GM21360 (cell line): ENCODE measurements at regions not wholly inside any gene's neighbourhood (a gene's known extent, or its start where the extent isn't known, plus 50 kb on each side); places are given as distances from the start of the nearest gene placed in this dataset.
A peak's percentile ranks its signal among the peaks of the same experiment; 100 is the strongest.
"Not testable (repeated sequence)": the region's sequence is repeated elsewhere in the genome, so short reads cannot be mapped to it uniquely, and the experiment has no call there.

Source experiments
- ATAC-seq: cut with Tn5 transposase; IDR thresholded peaks from one replicate; pipeline ENCODE4 v1.9.1; 2021; ENCODE audit warnings: mild to moderate bottlenecking, moderate library complexity; ENCODE audit not compliant: unreplicated experiment

GRCh38 chr12:4193821-4194220, 79.7 kb upstream of the CCND2 start:
- no peak for ATAC-seq

- no peak for ATAC-seq
Observed at GRCh38 chr12:4191642-4192041, 81.9 kb upstream of the CCND2 start.

GRCh38 chr12:4191149-4191548, 82.4 kb upstream of the CCND2 start:
- no peak for ATAC-seq

GRCh38 chr12:4190366-4191063, 83.0 kb upstream of the CCND2 start:
- ATAC-seq, result no peak

- no peak for ATAC-seq
Observed at GRCh38 chr12:4189721-4190120, 83.8 kb upstream of the CCND2 start.

GRCh38 chr12:4187916-4188315, 85.6 kb upstream of the CCND2 start:
- ATAC-seq, result no peak

GRCh38 chr12:4187315-4187714, 86.2 kb upstream of the CCND2 start:
- not testable (repeated sequence) for ATAC-seq

- ATAC-seq, result no peak
Observed at GRCh38 chr12:4178424-4179170, 95.0 kb upstream of the CCND2 start.

- no peak for ATAC-seq
Observed at GRCh38 chr12:4177262-4177661, 96.3 kb upstream of the CCND2 start.

GRCh38 chr12:4176168-4176567, 97.4 kb upstream of the CCND2 start:
- no peak for ATAC-seq

GRCh38 chr12:4174417-4174816, 99.1 kb upstream of the CCND2 start:
- no peak for ATAC-seq

- no peak for ATAC-seq
Observed at GRCh38 chr12:4172999-4173398, 100.6 kb upstream of the CCND2 start.

- ATAC-seq, result no peak
Observed at GRCh38 chr12:4171742-4172141, 101.8 kb upstream of the CCND2 start.

GRCh38 chr12:4169959-4170358, 103.6 kb upstream of the CCND2 start:
- ATAC-seq, result no peak

GRCh38 chr12:4169531-4169930, 104.0 kb upstream of the CCND2 start:
- ATAC-seq, result no peak

GRCh38 chr12:4168036-4168435, 105.5 kb upstream of the CCND2 start:
- ATAC-seq, result no peak

- ATAC-seq, result peak; percentile 57
Observed at GRCh38 chr12:4164559-4165558, 108.7 kb upstream of the CCND2 start.

- no peak for ATAC-seq
Observed at GRCh38 chr12:4164188-4164558, 109.4 kb upstream of the CCND2 start.

- no peak for ATAC-seq
Observed at GRCh38 chr12:4161718-4162117, 111.8 kb upstream of the CCND2 start.

- ATAC-seq, result no peak
Observed at GRCh38 chr12:4160314-4161040, 113.1 kb upstream of the CCND2 start.

- ATAC-seq, result no peak
Observed at GRCh38 chr12:4159851-4160250, 113.7 kb upstream of the CCND2 start.
